Choroid plexus epithelial cell (primary cell): ENCODE measurements at regions not wholly inside any gene's neighbourhood (a gene's known extent, or its start where the extent isn't known, plus 50 kb on each side); places are given as distances from the start of the nearest gene placed in this dataset.
A peak's percentile ranks its signal among the peaks of the same experiment; 100 is the strongest.

Source experiments
- DNase-seq: peaks from one replicate; pipeline ENCODE4 v3.0.0-alpha.2; 2010; ENCODE audit warnings: low read depth
- H3K4me3 ChIP-seq: 2 replicates; pipeline ENCODE4 v1.5.1; 2011; ENCODE audit warnings: low read depth, mild to moderate bottlenecking, control low read depth, low read length, moderate library complexity
- TF ChIP-seq, protein P1 (sequence below): conservative IDR thresholded peaks from 2 replicates; pipeline ENCODE4 v1.5.1; 2011; ENCODE audit warnings: low read depth, mild to moderate bottlenecking, control low read depth, inconsistent platforms, low read length, moderate library complexity

DNA sequence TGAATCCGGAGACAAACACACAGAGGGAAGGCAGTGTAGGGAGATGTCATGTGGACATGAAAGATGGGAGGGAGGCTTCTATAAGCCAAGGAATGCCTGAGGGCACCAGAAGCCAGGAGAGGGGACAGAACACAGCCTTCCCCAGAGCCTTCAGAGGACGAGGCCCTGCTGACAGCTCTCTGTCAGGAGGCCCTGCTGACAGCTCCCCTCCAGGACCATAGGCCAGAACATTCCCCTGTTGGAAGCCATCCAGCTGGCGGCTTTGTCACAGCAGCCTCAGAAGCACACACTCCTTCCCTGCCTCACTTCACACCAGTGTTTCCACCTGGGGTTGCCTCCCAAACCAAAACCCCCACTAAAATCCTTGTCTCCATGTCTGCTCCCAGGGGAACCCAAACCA, 171.3 kb upstream of the ID2 start:
- TF ChIP-seq, protein P1, sequence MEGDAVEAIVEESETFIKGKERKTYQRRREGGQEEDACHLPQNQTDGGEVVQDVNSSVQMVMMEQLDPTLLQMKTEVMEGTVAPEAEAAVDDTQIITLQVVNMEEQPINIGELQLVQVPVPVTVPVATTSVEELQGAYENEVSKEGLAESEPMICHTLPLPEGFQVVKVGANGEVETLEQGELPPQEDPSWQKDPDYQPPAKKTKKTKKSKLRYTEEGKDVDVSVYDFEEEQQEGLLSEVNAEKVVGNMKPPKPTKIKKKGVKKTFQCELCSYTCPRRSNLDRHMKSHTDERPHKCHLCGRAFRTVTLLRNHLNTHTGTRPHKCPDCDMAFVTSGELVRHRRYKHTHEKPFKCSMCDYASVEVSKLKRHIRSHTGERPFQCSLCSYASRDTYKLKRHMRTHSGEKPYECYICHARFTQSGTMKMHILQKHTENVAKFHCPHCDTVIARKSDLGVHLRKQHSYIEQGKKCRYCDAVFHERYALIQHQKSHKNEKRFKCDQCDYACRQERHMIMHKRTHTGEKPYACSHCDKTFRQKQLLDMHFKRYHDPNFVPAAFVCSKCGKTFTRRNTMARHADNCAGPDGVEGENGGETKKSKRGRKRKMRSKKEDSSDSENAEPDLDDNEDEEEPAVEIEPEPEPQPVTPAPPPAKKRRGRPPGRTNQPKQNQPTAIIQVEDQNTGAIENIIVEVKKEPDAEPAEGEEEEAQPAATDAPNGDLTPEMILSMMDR, result no peak
- no peak overlapping the region for H3K4me3 ChIP-seq
- no peak for DNase-seq

DNA sequence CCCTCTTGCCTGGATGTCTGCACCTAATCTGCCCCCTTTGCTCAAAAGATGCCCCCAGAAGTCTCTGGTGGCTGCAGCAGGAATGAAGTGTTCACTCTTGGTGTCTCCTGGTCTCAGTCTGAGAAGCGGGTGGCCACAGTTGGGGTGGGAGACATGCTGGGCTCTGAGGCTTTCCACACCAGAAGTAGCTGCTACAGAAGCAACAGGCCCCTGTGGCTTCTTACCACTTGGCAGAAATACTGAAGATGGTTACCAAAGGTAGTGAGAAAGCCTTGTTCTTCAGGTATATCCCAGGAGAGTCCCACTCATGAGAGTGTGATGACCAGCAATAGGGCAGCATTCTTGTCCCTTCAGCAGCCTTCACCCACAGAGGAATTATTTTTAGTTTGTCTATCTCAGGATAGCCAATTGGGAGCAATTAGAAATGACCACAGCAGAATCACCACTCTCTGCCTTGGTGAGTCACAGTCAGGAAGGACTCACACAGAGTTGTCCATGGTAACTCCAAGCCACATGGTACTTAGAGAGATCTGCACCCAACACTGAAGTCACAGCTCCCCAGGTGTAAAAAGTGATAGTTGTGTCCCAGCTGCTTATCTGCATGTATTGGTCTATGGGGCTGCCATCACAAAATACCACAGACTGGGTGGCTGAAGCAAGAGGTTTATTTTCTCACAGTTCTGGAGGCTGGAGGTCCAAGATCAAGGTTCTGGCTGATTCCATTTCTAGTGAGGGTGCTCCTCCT, 169.8 kb upstream of the ID2 start:
- TF ChIP-seq, protein P1, result no peak
- DNase-seq, result peak; percentile 66

DNA sequence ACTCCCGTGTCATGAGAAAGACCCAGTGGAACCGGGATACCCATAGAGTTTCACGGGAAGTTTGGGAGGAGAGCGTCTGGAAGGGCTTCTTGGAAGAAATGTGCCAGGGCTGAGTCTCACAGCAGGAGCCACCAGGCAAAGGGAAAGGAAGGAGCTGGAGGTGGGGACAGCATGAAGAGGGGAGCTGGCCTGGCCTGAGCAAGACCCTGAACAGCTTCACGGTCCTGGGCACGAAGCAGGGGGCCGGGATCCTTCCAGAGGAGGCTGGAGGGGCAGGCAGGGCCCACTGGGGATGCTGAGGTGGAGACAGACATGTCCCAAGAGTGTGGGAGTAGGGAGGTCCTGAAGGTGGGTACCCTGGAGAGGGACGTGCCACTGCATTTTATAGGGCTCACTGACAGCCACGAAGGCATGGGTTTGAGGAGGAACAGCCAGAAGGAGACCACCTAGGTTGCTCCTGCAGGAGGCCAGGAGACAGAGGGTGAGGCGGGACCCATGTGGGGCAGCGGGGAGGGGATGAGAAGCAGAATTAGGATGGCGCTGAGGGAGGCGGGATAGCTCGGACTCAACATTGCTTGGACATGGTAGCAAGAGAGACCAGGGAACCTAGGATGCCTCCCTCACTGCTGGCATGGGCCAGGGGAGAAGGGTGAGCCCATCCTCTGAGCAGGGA, 168.1 kb upstream of the ID2 start:
- DNase-seq, result no peak
- no peak overlapping the region for H3K4me3 ChIP-seq
- TF ChIP-seq, protein P1, result no peak

More for the DNA sequence above, 169.8 kb upstream of the ID2 start:
- no peak overlapping the region for H3K4me3 ChIP-seq

DNA sequence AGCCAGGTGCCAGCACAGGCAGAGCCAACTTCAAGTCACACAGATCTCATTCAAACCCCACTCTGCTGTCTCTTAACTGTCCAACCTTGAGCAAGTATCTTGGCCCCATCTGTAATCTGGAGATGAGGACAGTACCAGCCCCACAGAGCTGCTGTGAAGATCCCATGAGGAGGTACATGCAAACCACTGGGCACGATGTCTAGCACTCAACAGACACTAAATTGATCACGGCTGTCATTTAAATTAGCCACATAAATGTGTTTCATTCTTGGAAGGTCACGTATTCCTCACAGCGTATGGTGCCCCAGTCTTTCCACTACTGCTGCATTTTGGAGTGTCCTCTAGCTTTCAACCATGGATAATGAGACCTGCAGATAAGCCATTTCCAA, 167.6 kb upstream of the ID2 start:
- no peak for DNase-seq
- no peak overlapping the region for H3K4me3 ChIP-seq
- TF ChIP-seq, protein P1, result no peak

DNA sequence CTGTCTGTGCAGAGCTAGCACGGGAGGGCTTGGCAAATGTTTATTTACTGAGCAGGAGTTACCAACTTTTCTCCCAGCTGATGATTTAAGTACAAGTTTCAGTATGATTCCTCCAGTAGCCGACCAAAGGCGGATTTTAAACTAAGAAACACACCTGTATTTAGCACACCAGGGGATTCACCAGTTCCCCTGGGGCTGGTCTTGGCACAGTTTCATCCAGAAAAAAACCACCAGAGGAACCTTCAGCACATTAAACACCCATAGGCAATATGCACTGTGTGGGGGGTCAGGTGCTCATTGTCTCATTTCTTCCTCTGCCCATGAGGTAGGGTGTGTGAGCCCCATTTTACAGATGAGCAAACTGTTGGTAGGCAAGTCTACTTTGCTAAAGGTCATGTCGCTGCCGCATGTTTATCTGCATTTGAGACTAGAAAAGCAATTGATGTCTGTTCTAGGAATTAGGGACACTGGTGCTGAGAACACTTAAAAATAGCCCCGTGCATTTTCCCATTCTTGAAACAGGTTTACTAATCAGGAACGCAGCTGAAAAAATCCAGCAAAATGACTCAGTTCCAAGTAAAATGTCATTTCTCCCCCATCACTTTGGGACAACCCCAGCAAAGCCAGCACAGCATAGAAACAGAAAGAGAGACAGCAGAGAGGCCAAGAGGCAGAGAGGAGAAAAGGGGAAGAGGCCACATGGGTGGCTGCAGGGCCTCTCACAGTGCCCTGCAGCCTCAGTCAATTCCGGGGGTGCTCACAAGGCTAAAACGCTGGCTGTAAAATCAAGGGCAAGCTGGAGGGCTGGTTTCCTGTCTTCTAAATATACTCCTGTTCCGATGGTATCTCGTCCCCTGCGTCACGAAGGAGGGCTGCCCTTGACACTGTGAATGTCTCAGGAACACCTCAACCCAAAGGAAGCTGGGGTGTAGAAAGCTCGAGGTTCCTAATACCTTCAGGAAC, 166.8 kb upstream of the ID2 start:
- H3K4me3 ChIP-seq, result no peak overlapping the region
- no peak for DNase-seq
- TF ChIP-seq, protein P1, result no peak

DNA sequence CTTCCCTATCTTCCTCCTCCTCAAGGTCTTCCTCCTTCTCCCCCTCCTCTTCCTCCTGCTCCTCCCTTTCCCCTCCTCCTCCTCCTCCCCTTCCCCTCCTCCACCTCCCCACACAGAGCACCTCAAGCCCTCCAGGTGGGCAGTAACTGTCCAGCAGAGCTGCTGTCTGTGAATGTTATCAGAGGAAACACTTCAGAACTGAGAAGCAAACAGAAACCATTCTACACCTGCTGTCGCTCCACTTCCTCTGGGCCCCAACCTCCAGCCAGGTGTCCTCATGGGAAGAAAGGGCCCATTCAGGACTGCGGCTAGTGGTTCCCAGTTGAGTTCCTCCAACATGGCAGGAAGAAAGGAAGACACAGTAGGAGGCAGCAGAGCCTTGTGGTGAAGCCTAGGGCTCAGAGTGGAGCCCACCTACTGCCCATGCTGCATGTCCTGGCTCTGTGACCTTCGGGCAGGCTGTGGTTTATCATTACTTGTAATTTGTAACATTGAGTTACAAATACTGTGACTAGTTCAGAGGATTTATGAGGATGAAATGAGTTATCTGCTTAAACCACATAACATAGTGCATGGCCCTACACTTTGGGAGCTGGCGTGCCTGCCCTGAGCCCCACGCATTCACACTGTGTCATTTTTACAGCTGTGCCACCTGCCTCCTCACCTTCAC, 165.9 kb upstream of the ID2 start:
- no peak overlapping the region for H3K4me3 ChIP-seq
- no peak for DNase-seq
- TF ChIP-seq, protein P1, result no peak
